Forelimb muscle (tissue), 1 donor: ENCODE measurements at regions not wholly inside any gene's neighbourhood (a gene's known extent, or its start where the extent isn't known, plus 50 kb on each side); places are given as distances from the start of the nearest gene placed in this dataset.
"Not testable (repeated sequence)": the region's sequence is repeated elsewhere in the genome, so short reads cannot be mapped to it uniquely, and the experiment has no call there.

Source experiments
- DNase-seq: peaks from one replicate; pipeline ENCODE4 v3.0.0-alpha.2; 2013; ENCODE audit warnings: low read depth

DNA sequence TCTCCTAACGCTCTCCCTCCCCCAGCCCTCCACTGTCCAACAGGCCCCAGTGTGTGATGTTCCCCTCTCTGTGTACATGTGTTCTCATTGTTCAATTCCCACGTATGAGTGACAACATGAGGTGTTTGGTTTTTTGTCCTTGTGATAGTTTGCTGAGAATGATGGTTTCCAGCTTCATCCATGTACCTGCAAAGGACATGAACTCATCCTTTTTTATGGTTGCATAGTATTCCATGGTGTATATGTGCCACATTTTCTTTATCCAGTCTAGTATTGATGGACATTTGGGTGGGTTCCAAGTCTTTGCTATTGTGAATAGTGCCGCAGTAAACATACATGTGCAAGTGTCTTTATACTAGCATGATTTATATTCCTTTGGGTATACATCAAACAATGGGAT lies 347.4 kb downstream of the MAGEE1 start:
- DNase-seq: not testable (repeated sequence)

DNA sequence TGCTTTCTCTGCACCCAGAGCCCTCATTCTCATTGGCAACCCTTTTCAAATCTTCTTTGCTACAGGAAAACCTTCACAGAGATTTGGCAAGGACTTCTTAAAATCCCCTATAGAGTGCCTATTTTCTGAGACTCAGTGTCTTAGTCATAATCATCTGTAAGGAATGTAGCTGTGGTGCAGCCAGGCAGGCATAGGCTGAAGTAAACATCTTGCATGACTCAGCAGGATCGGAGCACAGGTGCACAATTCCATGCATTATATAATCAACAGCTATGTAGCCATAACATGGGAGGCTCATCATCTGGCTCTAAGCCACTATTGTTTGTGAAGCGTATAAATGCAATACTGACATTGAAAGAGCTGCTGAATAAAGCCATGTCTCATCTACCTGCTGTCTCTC lies 368.8 kb downstream of the MAGEE1 start:
- no peak for DNase-seq

- peak; percentile 20 for DNase-seq
These were observed 375.2 kb downstream of the MAGEE1 start for GRCh38 chrX:76802708-76803107.

DNA sequence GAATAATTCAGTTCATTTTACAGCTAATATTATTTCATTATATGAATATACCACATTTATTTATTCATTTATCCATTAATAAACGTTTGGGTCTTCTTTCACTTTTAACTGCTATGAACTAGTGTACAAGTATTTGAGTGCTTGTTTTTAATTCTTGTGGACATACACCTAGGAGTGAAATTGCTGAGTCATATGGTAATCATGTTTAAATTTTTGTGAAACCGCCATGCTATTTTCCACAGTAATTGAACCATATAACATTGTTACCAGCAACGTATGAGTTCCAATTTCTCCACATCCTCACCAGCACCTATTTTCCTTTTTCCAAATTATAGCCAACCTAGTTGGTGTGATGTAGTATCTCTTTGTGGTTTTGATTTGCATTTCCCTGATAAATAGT lies 388.2 kb downstream of the MAGEE1 start:
- no peak for DNase-seq

DNA sequence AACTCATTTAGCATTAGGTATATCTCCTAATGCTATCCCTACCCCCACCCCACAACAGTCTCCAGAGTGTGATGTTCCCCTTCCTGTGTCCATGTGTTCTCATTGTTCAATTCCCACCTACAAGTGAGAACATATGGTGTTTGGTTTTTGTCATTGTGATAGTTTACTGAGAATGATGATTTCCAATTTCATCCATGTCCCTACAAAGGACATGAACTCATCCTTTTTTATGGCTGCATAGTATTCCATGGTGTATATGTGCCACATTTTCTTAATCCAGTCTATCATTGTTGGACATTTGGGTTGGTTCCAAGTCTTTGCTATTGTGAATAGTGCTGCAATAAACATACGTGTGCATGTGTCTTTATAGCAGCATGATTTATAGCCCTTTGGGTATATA lies 389.8 kb downstream of the MAGEE1 start:
- DNase-seq: not testable (repeated sequence)

- DNase-seq: no peak
These were observed 393.8 kb downstream of the MAGEE1 start for GRCh38 chrX:76821276-76821675.

DNA sequence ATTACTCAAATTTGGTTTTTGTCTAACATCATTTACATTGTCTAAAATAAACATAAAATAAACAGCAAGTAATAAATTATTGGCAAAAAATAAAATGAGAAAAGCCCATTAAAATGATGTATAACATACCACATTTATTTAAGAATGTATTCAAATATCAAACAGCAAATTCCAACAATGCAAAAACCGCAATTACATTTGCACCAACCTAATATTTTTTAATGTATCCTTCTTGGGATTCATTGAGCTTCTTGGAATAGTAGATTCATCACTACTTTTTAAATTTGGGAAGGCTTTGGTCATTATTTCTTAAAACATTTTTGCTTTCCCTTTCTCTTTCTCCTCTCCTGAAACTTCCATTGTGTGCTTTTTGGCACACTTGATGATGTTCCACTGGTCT lies 400.2 kb downstream of the MAGEE1 start:
- no peak for DNase-seq

DNA sequence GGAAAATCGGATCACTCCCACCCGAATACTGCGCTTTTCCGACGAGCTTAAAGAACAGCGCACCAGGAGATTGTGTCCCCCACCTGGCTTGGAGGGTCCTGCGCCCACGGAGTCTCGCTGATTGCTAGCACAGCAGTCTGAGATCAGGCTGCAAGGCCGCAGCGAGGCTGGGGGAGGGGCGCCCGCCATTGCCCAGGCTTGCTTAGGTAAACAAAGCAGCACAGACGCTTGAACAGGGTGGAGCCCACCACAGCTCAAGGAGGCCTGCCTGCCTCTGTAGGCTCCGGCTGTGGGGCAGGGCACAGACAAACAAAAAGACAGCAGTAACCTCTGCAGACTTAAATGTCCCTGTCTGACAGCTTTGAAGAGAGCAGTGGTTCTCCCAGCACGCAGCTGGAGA lies 413.4 kb downstream of the MAGEE1 start:
- not testable (repeated sequence) for DNase-seq

GRCh38 chrX:76850851-76851250 lies 423.3 kb downstream of the MAGEE1 start:
- DNase-seq: no peak

GRCh38 chrX:76862509-76862908 lies 435.0 kb downstream of the MAGEE1 start:
- DNase-seq: no peak

GRCh38 chrX:76893930-76894329 lies 466.4 kb downstream of the MAGEE1 start:
- DNase-seq: no peak

DNA sequence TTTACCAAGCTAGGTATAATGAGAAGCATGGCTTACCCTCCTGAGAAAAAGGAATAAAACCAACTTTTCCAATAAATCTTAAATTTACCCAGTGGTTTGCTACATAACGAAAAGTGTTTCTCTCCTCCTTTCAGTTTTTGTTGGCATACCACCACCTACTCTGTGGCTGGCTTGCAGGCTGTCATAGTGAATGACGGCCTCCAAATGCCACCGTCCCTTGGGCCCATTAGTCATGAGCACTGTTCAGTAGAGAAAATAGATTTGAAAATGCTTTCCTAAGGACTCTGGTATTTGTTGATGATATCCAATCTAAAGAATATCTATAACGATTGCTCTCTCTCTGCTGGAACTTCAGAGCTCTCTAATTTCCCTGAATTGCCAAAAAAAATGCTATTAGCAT lies 488.3 kb downstream of the MAGEE1 start:
- no peak for DNase-seq

- no peak for DNase-seq
These were observed 490.5 kb downstream of the MAGEE1 start for GRCh38 chrX:76918033-76918432.

DNA sequence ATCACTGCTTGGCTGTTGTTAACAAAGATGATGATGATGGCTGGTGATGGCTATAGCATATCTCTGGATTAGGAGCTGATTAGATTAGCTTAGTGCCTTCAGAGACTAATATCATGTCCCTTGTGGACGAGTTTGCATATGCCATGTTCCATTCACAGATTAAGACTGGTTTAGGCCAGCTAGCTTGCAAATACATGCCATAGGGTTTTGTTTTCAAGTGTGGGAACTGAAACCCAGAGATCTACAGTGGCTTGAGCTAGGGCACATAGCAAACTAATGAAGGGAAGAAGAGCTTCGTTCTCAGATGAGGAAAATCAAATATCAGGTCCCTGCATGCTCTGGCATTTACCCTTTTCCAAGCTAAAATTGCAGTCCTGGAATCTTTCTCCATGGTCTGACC lies 492.3 kb downstream of the MAGEE1 start:
- DNase-seq: no peak

DNA sequence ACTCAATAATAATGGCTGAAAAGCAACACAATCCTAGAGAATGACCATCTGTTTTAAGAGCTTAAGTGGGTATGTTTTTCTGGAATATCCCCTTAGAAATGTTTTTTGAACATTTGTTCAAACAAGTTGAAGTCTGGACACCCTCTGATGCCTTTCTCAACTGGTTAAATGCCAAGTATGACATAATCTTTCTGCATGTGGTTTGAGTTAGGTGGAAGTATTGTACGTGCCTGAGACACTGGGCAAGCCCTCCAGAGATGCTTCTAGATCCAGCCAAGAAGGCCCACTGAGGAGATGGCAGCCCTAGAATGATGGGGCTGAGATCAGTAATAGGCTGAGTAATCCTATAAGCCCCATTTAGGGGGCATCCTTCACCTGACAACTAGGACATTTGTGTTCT lies 493.1 kb downstream of the MAGEE1 start:
- no peak for DNase-seq

GRCh38 chrX:76921176-76921575 lies 493.7 kb downstream of the MAGEE1 start:
- DNase-seq: no peak

GRCh38 chrX:76922100-76922499 lies 494.6 kb downstream of the MAGEE1 start:
- no peak for DNase-seq

DNA sequence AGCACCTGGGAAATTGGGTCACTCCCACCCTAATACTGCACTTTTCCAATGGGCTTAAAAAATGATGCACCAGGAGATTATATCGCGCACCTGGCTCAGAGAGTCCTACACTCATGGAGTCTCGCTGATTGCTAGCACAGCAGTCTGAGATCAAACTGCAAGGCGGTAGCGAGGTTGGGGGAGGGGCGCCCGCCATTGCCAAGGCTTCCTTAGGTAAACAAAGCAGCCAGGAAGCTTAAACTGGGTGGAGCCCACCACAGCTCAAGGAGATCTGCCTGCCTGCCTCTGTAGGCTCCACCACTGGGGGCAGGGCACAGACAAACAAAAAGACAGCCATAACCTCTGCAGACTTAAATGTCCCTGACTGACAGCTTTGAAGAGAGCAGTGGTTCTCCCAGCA lies 497.1 kb downstream of the MAGEE1 start:
- DNase-seq: not testable (repeated sequence)

DNA sequence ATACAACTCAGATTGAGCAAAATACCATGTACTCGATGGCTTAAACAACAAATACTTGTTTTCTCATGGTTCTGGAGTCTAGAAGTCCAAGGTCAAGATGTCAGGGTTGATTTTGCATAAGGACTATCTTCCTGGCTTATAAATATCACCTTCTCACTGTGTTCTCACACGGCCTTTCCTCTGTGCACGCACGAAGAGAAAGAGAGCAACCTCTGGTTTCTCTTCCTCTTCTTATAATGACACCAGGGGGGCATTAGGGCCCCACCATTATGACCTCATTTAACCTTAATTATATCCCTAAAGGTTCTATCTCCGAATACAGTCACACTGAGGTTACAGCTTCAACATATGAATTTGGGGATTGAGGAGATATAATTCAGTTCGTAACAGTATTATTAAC lies 504.0 kb downstream of the MAGEE1 start:
- no peak for DNase-seq

DNA sequence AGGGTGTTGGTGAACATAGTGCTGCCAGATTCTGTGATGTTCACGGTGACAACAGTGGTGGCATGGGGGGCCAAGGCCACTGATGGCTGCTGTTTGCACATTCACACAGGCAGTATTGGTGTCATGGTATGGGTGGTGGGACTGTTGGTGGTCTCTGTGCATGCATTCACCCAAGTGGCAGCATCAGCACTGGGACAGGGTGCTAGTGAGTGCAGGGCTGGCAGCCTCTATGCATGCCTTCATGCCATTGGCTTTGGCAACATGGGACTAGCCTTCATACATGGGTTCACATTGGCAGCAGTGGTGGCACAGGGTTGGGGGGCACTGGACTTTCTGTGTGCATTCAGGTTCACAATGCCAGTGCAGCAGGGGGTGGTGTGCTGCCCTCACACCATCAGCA lies 489.7 kb upstream of the FGF16 start:
- DNase-seq: no peak

DNA sequence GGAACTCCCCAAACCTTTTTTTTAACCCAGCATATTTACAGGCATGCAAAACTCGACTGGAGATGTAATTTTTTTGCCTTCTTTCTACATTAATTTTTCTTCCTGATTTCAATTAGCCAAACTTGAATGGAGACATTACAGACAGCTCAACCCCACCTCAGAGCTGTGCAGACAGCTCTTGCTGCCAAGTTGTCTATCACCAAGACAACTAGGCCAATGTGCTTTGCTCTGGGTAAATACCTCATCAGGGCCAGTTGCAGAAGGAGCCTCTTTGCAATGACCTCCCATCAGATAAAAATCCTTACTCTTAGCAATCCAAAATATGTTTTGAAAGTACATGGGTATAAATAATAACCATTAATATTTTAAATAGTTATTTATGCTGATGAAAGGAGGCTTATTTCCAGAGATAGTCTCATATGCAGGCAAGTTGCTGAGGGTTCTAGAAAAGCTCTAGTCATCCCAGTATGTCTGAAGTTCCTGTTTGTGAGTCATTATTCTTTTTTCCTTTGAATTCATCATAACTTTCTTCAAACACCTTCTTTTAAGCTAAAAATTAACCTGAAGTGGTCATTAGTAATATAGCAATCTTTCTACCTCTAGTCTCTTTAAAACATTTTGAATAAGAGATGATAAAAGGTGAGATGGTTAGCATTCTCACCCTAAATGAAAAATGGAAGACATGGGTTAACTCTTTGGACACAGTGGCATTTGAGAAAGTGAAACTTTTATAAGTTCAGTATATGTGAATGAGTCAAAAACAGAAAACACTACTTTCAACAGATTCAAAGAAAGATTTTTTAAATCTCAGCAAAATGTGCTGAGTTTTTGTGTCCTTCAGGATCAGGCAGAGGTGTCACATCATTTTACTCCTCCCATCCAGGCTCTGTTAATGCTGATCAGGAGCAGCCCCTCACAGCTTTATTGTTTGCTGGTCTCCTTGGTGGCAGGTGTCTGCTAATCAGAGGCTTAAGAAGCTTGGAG lies 475.5 kb upstream of the FGF16 start:
- DNase-seq: no peak

DNA sequence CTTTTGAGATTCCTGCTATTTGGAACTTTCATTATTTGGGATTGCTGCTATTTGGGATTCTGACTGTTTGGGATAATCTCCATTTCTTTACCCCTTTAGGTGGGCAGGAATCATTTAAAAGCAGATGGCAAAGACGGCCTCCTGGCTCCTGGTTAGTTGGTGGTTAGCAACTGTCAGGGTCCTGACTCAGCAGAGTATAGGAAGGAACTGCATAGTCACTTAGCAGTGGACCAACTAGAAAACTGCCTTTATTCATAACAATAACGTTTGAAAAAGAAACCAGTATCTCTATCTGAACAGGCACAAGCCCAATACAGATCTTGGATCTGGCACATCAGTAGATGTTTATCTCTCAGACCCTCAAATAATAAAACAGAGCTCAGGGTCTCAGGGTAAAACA lies 469.7 kb upstream of the FGF16 start:
- no peak for DNase-seq

- no peak for DNase-seq
These were observed 459.8 kb upstream of the FGF16 start for GRCh38 chrX:76987381-76987780.

GRCh38 chrX:76996641-76997040 lies 450.5 kb upstream of the FGF16 start:
- no peak for DNase-seq
